SHP77 (cell line): ENCODE measurements at regions not wholly inside any gene's neighbourhood (a gene's known extent, or its start where the extent isn't known, plus 50 kb on each side); places are given as distances from the start of the nearest gene placed in this dataset.

Experiments
- DNase-seq, 2 experiments: peaks; one replicate each; lab custom pipeline; 2025; lab: John Stamatoyannopoulos, UW

GRCh38 chr14:61192989-61193388 lies 88.1 kb downstream of the TMEM30B start:
- no peak for DNase-seq

DNA sequence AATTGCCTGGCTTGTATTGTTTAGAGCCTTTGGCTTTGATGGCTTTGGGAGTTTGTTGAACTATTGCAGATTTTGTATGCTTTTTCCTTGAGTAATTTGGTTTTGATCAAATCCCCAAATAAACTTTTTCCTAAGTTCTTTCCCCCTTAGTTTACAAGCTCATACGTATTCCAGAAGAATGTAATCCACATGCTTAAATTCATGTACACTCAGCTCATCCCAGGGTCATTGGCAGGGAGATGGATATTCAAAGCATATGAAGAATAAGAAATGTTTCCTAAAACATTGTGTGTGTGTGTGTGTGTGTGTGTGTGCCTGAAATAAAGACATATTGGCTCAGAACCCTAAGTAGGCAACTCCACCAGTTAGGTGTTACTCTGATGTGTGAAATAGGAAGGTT lies 89.4 kb downstream of the TMEM30B start:
- no peak for DNase-seq

- DNase-seq: no peak
Observed at GRCh38 chr14:61190341-61190740, 90.8 kb downstream of the TMEM30B start.

DNA sequence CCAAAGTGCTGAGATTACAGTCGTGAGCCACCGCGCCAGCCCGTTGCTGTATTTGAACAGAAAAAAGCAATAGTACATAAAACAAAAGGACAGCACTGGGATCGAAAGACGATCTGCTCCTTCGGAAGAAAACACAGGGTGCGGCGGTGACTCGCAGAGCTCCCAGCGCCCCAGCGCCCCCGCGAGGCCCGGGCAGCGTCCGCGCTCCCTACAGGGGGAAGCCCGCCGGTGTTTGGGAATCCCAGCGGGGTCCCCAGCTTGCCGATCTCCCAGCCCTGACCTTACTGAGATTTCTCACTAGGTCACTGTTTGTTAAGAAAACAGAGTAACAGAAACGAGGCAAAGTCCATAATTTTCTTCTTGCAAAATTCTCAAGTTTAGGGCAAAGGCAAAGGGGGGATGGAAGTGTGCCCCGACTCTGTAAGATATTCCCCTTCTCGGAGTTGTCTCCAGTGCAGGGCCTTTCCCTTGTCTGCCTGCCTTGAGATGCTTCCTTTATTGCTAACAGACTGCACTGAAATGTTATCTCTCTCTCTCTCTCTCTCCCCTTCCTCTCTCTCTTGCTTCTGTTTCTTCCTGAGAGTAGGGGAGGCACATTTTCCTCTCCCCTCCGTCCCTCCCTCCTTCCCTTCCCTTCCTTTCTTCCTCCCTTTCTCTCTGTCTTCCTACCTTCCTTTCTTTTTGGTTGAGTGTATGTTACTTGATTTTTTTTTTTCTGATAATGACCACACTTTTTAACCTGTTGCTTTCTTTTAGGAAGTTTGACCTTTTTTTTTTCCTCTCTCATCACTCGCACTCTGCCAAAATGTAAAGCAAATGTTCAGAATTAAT lies 91.9 kb downstream of the TMEM30B start:
- no peak for DNase-seq

- no peak for DNase-seq
Observed at GRCh38 chr14:61188196-61188595, 92.9 kb downstream of the TMEM30B start.

- DNase-seq: no peak
Observed at GRCh38 chr14:61187196-61187905, 93.8 kb downstream of the TMEM30B start.

DNA sequence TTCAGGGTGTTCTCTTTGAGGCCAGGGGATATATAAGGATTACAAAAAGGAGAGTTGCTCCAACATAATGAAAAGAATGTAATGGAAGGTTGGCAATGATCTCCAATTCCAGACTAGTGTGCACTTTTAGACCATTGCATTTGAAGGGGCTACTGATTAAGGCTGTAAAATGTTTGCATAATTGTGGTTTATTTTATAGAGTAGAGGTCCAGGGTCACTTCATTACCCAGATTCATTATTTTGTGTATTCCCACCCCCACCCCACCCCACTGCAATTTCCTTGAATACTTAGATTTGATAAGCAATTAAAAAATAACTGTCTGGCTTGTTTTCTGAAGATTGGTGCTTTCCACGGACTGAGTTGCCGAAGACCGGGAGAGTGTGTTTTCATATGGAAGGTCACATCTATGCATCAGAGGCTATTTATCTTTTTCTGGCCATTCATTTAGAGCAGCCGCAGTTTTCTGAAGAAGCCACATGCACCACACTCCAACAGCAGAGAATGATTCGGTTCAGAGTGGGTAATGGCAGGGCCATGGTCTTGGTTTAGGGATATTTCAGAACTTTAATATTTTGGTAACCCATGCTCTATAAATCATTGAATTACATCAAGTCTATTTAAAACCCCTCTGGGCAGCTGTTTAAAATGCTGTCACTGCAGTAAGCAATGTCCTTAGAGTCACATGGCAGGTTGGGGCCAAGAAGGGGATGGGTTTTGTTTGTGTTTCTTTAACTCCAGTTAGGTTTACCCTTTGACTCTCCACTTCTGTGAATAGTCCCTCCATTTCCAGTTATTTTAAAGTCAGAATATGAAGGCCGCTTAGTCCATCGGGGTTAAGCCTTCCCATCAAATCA lies 94.6 kb downstream of the TMEM30B start:
- no peak for DNase-seq

DNA sequence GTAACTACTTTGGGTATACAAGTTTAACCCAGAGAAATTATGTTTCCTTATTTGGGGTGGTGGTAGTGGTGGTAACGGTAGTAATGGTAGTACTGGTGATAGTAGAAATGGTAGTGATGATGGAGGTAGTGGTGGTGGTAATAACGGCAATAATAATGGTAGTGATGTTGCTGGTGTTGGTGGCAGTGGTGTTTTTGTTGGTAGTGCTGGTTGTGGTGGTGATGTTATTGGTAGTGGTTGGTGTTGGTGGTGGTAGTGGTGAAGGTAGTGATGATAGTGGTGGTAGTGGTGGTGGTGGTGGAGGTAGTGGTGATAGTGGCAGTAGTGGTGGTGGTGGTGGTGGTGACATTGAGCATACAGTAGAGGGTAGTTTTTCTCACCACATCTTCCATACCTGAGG lies 95.6 kb downstream of the TMEM30B start:
- DNase-seq: no peak

DNA sequence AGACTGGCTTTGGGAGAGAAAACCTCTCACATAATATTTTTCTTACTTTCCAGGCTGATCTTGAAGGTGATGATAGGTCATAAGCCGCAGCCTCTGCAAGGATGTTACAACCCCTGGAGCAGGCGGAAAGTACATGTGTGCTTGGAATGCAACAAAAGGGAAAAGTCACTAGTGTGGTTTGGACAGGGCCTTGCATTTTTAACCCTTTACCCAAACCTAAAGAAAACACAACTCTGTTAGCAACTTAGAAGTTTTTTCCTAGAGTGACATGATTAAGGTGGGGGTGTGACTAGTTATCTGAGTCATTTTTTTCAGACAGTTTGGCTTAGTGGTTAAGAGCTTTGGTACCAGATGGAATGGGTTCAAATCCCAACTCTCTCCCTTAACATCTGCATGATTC lies 97.0 kb downstream of the TMEM30B start:
- no peak for DNase-seq

- DNase-seq: no peak
Observed at GRCh38 chr14:61183196-61183885, 97.8 kb downstream of the TMEM30B start.

DNA sequence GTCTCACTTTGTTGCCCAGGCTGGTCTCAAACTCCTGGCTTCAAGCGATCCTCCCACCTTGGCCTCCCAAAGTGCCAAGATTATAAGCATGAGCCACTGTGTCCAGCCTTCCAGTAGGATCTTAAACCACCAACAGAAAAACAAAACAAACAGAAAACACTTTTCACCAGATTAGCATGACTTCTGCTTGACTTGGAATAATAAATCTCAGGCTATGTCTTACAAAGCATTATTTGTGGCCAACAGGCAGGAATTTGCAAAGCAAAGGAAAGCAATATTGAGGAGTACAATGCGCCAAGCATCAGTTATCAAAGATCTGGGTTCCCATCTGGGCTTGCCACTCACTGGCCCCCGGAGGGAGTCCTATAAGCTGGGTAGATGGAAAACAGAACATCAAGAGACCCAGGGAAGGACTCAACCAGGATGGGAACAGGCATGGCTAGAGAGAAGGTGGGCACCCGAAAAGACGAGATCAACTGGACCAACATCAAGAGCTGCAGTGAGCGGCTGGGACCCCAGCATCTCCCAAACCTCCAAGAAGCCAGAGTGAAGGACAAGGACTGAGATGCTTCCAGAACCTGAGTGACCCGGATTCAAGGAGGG lies 101.2 kb downstream of the TMEM30B start:
- DNase-seq: no peak

DNA sequence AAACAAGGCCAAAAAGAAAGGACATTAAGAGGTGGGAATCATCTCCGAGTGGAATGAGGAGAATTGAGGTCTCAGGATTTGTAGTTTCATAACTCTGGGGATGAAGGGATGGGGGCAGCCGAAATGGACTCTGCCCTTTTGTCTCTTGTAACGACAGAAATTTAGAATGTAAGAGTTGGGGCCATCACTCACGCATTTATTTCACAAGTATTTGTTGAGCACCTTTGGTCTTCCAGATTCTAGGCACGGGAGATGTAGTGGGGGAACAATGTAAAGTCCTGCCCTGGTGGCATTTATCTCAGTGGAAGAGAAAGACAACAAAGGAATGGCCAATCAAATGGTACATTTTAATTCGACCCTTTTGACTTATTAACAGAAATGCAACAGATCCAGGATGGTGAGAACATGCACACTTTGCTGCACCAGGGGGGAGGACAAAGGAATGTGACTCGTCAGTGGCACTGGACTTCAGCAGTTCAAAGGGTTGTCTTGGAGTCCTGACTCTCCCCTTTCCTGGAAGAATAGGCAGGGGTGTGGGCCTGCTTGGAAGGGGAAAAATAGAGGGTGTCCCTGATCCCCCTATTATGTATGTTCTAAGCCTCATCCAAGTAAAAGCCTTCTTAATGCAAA lies 102.0 kb downstream of the TMEM30B start:
- no peak for DNase-seq

DNA sequence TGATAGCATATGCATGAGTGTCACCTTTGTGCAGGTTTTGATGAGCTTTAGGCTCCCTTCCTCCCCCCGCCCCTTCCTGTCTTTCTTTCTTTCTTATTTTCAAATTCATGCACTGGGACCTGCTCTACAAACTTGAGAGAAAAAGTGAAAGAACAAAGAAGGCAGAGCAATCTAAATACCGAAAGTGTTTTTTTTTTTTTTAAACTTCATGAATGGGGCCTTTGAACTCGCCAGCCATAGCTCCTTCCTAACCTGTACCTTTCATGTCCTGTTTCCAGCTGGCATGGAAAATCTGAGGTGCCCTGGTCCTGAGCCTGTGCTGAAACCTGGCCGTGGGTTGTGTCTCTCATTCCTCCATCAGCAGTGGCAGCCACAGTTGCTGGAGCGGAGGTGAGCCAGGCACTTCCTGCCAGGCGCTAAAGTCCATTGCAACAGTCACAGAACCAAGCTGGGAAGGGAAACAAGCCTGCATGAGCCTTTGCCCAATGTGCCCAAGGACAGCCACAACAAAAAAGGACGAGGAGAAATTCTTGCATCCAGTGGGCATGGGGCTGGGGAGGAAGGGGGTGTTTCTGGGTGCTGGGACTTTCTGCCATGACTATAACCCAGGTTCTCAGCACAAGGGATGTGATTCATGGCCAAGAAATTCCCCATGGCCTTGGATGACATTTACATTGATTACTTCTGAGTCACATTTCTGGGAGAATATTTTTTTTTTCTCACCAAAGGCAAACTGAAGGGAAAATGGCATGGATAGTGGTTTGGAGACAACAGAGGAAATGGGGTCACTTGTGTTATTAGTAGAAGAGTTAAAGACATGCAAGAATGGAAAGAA lies 102.7 kb downstream of the TMEM30B start:
- no peak for DNase-seq

- no peak for DNase-seq
Observed at GRCh38 chr14:61177279-61178225, 103.6 kb downstream of the TMEM30B start.

- no peak for DNase-seq
Observed at GRCh38 chr14:61176686-61177085, 104.5 kb downstream of the TMEM30B start.

DNA sequence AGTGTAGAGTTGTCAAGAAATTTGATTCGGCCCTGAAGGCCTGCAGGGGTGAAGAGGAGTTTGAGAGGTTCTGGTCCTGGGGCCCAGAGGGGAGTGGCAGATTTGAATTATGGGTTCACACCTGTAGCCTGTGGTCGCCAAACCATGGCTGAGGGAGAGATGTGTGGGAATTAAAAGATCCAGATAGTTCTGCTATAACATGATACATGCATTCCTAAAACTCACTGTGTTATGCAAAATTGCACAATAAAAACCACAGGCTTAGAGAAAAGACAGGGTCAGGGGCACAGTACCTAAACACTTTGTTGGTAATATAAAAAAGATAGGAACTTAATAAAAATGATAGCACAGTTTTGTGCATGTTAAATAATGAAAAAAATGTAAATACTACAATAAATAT lies 106.2 kb downstream of the TMEM30B start:
- DNase-seq: no peak

- no peak for DNase-seq
Observed at GRCh38 chr14:61174441-61174891, 106.7 kb downstream of the TMEM30B start.

DNA sequence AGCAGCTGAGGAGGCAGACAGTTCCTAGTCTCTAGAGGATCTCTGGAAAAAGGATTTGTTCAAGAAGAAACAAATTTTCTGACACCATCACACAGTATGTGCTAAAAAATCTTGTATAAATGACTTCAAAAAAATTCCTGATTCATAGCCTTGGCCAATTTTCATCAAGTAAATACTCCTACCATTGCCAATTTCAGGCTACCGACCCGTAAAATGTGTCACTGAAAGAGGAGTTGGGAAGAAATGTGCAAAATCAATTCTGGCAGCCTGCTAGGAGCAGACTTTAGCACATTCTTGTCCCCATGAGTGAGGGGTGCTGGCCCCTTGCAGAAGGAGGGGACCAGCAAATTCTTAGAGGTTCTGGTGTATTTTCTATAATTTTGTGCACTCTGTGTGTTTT lies 109.4 kb downstream of the TMEM30B start:
- no peak for DNase-seq

DNA sequence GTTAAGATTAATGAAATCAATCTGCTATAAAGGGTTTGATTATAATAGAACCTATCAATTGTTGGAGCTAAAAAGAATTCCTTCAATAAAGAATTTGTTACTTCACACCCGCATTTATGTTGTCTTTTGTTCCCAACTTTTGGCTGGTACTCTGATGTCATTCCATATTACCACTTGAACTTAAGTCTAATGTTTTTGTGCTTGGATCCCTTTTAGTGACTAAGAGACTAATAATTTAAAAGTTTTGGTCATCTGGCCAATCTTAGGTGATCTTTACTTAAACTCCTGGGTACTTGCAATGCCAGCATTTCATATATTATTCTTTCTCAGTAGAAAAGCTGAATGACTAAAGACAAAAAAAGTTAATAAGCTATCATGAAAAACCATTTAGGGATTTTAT lies 113.0 kb downstream of the TMEM30B start:
- DNase-seq: no peak
